ENCODE measurements at regions not wholly inside any gene's neighbourhood (a gene's known extent, or its start where the extent isn't known, plus 50 kb on each side); places are given as distances from the start of the nearest gene placed in this dataset.

- TF ChIP-seq CTCF (IDR thresholded peaks at IDR 0.05) (no peak), EP300 (IDR thresholded peaks at IDR 0.05) (no peak), POLR2AphosphoS5 (IDR thresholded peaks at IDR 0.05) (no peak), POLR2A (IDR thresholded peaks at IDR 0.05) (no peak)
- H3K4me3 ChIP-seq, result no peak overlapping the region
- no peaks in the 10 kb centered on the region for H3K9me3 ChIP-seq
- no peaks in the 10 kb centered on the region for H3K36me3 ChIP-seq
- H3K27me3 ChIP-seq, result no peaks in the 10 kb centered on the region
- no peak for ATAC-seq
- peaks cover 0 to under 1% (median 0%) of the 10 kb centered on the region in 3 donors for H3K4me1 ChIP-seq
- no peak overlapping the region for H3K27ac ChIP-seq
These were observed 216.2 kb downstream of the SNX19 start for GRCh38 chr11:130700092-130700491.

- no peak overlapping the region for H3K27ac ChIP-seq
- H3K36me3 ChIP-seq, result no peaks in the 10 kb centered on the region
- no peak for ATAC-seq
- H3K9me3 ChIP-seq, result peaks cover 0 to under 1% (median 0%) of the 10 kb centered on the region in 3 donors
- H3K4me1 ChIP-seq, result peaks cover 0 to 15% (median 0%) of the 10 kb centered on the region in 3 donors
- 84 to 89% methylated on average over 3 to 8 of the region's 9 CpGs for WGBS, 2 donors (ENCODE audit: low coverage in 1 of 2)
- no peaks in the 10 kb centered on the region for H3K27me3 ChIP-seq
- TF ChIP-seq POLR2AphosphoS5 (IDR thresholded peaks at IDR 0.05) (no peak), EP300 (IDR thresholded peaks at IDR 0.05) (no peak)
- no peak overlapping the region for H3K4me3 ChIP-seq
These were observed 212.6 kb downstream of the SNX19 start for GRCh38 chr11:130703489-130704190.

- H3K4me3 ChIP-seq, result no peak overlapping the region
- peaks cover 0 to 10% (median 0%) of the 10 kb centered on the region in 3 donors for H3K9me3 ChIP-seq
- H3K27me3 ChIP-seq, result no peaks in the 10 kb centered on the region
- no peaks in the 10 kb centered on the region for H3K36me3 ChIP-seq
- H3K4me1 ChIP-seq, result peaks cover 0 to 15% (median 0%) of the 10 kb centered on the region in 3 donors
- 50 to 61% methylated on average over 5 of the region's 5 CpGs for WGBS, 2 donors (ENCODE audit: low coverage in 1 of 2)
- H3K27ac ChIP-seq, result peak overlapping the region in 1 of 4 donors; percentile 14
- peak; percentile 55 for TF ChIP-seq POLR2AphosphoS5 (IDR thresholded peaks at IDR 0.05)
- TF ChIP-seq CTCF (IDR thresholded peaks at IDR 0.05), result no peak
- TF ChIP-seq EP300 (IDR thresholded peaks at IDR 0.05), result no peak
- ATAC-seq, result no peak
These were observed 210.4 kb downstream of the SNX19 start for GRCh38 chr11:130705670-130706421.

- Histone ChIP-seq H3K9me3 (peaks cover 0 to 10% (median 0%) of the 10 kb centered on the region in 3 donors), H3K4me3 (no peak overlapping the region), H3K27ac (no peak overlapping the region), H3K4me1 (peaks cover 0 to 15% (median 0%) of the 10 kb centered on the region in 3 donors), H3K36me3 (no peaks in the 10 kb centered on the region), H3K27me3 (no peaks in the 10 kb centered on the region)
- ATAC-seq, result no peak
- TF ChIP-seq POLR2AphosphoS5 (IDR thresholded peaks at IDR 0.05) (no peak), EP300 (IDR thresholded peaks at IDR 0.05) (no peak), POLR2A (IDR thresholded peaks at IDR 0.05) (no peak), CTCF (IDR thresholded peaks at IDR 0.05) (no peak)
- 88 to 100% methylated on average over 3 to 4 of the region's 5 CpGs for WGBS, 2 donors (ENCODE audit: low coverage in 1 of 2)
These were observed 209.7 kb downstream of the SNX19 start for GRCh38 chr11:130706572-130706971.

- H3K9me3 ChIP-seq, result peaks cover 0 to 10% (median 0%) of the 10 kb centered on the region in 3 donors
- TF ChIP-seq POLR2A (IDR thresholded peaks at IDR 0.05) (no peak), POLR2AphosphoS5 (IDR thresholded peaks at IDR 0.05) (no peak)
- H3K36me3 ChIP-seq, result no peaks in the 10 kb centered on the region
- no peak for ATAC-seq
- H3K27me3 ChIP-seq, result no peaks in the 10 kb centered on the region
- H3K4me1 ChIP-seq, result peaks cover 0 to 15% (median 0%) of the 10 kb centered on the region in 3 donors
- 93 to 95% methylated on average over 3 to 4 of the region's 4 CpGs for WGBS, 2 donors (ENCODE audit: low coverage in 1 of 2)
- H3K4me3 ChIP-seq, result no peak overlapping the region
- H3K27ac ChIP-seq, result no peak overlapping the region
These were observed 209.1 kb downstream of the SNX19 start for GRCh38 chr11:130707217-130707616.
